ENCODE measurements at regions not wholly inside any gene's neighbourhood (a gene's known extent, or its start where the extent isn't known, plus 50 kb on each side); places are given as distances from the start of the nearest gene placed in this dataset.

- DNase-seq: no peak
These were observed 175.1 kb downstream of the PARM1 start for GRCh38 chr4:75107755-75108612.

DNA sequence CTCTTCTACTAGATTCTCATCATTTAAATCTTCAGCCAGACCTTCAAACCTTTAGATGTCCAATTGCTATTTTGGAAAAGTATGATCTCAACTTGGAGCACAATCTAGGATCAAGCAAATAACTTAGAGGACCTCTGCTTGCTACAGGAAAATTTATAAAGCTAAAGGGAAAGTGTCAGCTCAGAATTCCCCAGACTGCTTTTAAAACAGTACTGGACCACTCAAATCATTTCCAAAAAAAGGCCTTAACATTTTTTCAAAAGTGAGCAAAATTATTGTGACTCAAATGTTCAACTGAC is 169.8 kb downstream of the PARM1 start:
- no peak for DNase-seq

- no peak for DNase-seq
These were observed 169.2 kb downstream of the PARM1 start for GRCh38 chr4:75101906-75102786.
